Common myeloid progenitor, CD34-positive (primary cell): ENCODE measurements at regions not wholly inside any gene's neighbourhood (a gene's known extent, or its start where the extent isn't known, plus 50 kb on each side); places are given as distances from the start of the nearest gene placed in this dataset.

ENCODE experiments used
- CTCF ChIA-PET: fragments of 350-600 bp; sonication (Branson Sonifier 250); formaldehyde crosslinking; loops from one replicate; lab custom pipeline; 2021; ENCODE audit warnings: antibody characterized with exemption; lab: Charles Lee
- POLR2A ChIA-PET: fragments of 350-600 bp; sonication (Branson Sonifier 250); formaldehyde crosslinking; loops from one replicate; lab custom pipeline; 2021; ENCODE audit warnings: antibody characterized with exemption; lab: Charles Lee
- DNase-seq, 3 donors: peaks; one replicate each; pipeline versions ENCODE4 v3.0.0 to v3.0.0-alpha.2; 2013
- H3K27ac ChIP-seq, 2 experiments: 1 replicate in 1 of 2; 2 replicates in 1 of 2; pipeline ENCODE4 v1.7.0; 2013; ENCODE audit warnings: inconsistent platforms in 2 of 2, low read length in 2 of 2, mild to moderate bottlenecking in 2 of 2, low read depth in 1 of 2, moderate library complexity in 1 of 2; ENCODE audit not compliant: severe bottlenecking in 2 of 2, insufficient read depth in 1 of 2, poor library complexity in 1 of 2
- H3K27me3 ChIP-seq, 5 experiments: replicated peaks in 2 of 5; 1 replicate in 3 of 5; 2 replicates in 2 of 5; pipeline versions ENCODE4 v1.6.1 to v1.7.0; 2013; ENCODE audit warnings: low read length in 4 of 5, mild to moderate bottlenecking in 2 of 5, moderate library complexity in 2 of 5, inconsistent platforms in 1 of 5; ENCODE audit not compliant: insufficient read depth in 5 of 5, control insufficient read depth in 4 of 5
- H3K36me3 ChIP-seq, 4 experiments: 1 replicate in 2 of 4; 2 replicates in 2 of 4; pipeline versions ENCODE4 v1.6.1 to v1.7.0; 2013; ENCODE audit warnings: low read length in 3 of 4, control low read depth in 1 of 4, mild to moderate bottlenecking in 1 of 4; ENCODE audit not compliant: control insufficient read depth in 4 of 4, insufficient read depth in 4 of 4
- H3K4me1 ChIP-seq, 4 experiments: 1 replicate in 3 of 4; 2 replicates in 1 of 4; pipeline versions ENCODE4 v1.6.1 to v1.7.1; 2013; ENCODE audit warnings: low read length in 3 of 4, mild to moderate bottlenecking in 3 of 4, control low read depth in 1 of 4, inconsistent platforms in 1 of 4, moderate library complexity in 1 of 4; ENCODE audit not compliant: control insufficient read depth in 4 of 4, insufficient read depth in 4 of 4; ENCODE audit errors: control extremely low read depth in 1 of 4
- H3K4me3 ChIP-seq, 7 experiments: 1 replicate in 4 of 7; 2 replicates in 3 of 7; pipeline versions ENCODE4 v1.5.1 to v1.7.0; 2013; ENCODE audit warnings: mild to moderate bottlenecking in 7 of 7, low read length in 6 of 7, moderate library complexity in 6 of 7, inconsistent platforms in 2 of 7, low read depth in 2 of 7, control low read depth in 1 of 7; ENCODE audit not compliant: insufficient read depth in 4 of 7, control insufficient read depth in 1 of 7; ENCODE audit errors: extremely low read depth in 1 of 7
- H3K9me3 ChIP-seq, 5 experiments: 1 replicate in 4 of 5; 2 replicates in 1 of 5; pipeline versions ENCODE4 v1.6.1 to v1.7.1; 2013; ENCODE audit warnings: low read length in 4 of 5, mild to moderate bottlenecking in 2 of 5, inconsistent platforms in 1 of 5, low read depth in 1 of 5, moderate library complexity in 1 of 5; ENCODE audit not compliant: control insufficient read depth in 4 of 5, insufficient read depth in 2 of 5; ENCODE audit errors: control extremely low read depth in 1 of 5
- WGBS: methylation state at CpG from one replicate; pipeline ENCODE4 v1.1.5; 2013; ENCODE audit not compliant: insufficient coverage; 5-methylcytosine and 5-hydroxymethylcytosine counted together

- ChIA-PET CTCF (no interaction called here), POLR2A (no interaction called here)
- no peaks in the 10 kb centered on the region for H3K27me3 ChIP-seq
- no peaks in the 10 kb centered on the region for H3K4me1 ChIP-seq
- H3K9me3 ChIP-seq = no peaks in the 10 kb centered on the region
- DNase-seq = no peak
- H3K4me3 ChIP-seq = no peak overlapping the region
- 100% methylated on average over 1 of the region's 3 CpGs for WGBS
- no peak overlapping the region for H3K27ac ChIP-seq
- H3K36me3 ChIP-seq = no peaks in the 10 kb centered on the region
These were observed 674.2 kb downstream of the FAM181B start for GRCh38 chr11:82059505-82059904.

DNA sequence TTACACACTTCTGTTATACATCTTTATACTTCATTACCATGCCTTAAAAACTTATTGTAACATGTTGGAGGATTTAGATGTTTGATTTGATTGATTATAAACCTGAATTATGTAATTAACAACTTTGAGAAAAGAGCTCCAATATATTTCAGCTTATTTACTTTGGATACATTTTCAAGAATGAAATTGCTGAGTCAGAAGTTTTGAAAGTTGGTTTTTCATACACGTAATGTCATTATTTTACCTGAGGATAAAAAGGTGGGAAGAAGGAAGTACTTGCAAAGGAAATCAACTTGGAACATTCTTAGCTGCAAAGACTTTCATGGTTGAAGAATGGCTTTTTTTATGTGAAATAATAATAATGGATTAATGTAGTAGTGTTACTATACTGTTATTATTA, 677.2 kb downstream of the FAM181B start:
- Histone ChIP-seq H3K4me1 (no peaks in the 10 kb centered on the region), H3K9me3 (no peaks in the 10 kb centered on the region), H3K27me3 (no peaks in the 10 kb centered on the region), H3K36me3 (no peaks in the 10 kb centered on the region), H3K27ac (no peak overlapping the region), H3K4me3 (no peak overlapping the region)
- POLR2A ChIA-PET = no interaction called here
- no peak for DNase-seq
- no CpG with 5 or more reads among the region's 1 CpG for WGBS
- CTCF ChIA-PET = interaction anchor here (1.6 kb wide), 1 partner anchor 10 kb away, joined by 4 read pairs; no protein-coding TSS in a partner anchor

DNA sequence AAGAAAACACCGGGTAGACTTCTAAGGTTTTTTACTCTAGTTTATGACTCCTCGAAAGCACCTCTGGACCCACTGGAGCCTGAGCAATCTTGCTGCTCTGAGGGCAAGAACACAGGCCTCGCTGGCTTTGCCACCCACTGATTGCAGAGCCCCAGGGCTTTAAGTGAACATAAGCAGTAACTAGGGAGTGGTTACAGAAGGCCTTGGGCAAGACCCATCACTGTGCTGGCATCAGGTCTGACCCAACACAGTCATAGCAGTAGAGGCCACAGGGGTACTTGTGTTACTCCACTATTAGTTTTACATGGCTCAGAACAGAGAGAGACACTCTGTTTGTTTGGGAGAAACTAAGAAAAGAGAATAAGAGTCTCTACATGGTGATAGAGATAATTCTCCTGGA, 684.5 kb downstream of the FAM181B start:
- Histone ChIP-seq H3K4me1 (no peaks in the 10 kb centered on the region), H3K9me3 (peaks cover 0 to 3% (median 0%) of the 10 kb centered on the region in 5 experiments), H3K36me3 (no peaks in the 10 kb centered on the region), H3K4me3 (no peak overlapping the region), H3K27ac (no peak overlapping the region), H3K27me3 (no peaks in the 10 kb centered on the region)
- WGBS = 93% methylated on average over 3 of the region's 3 CpGs
- DNase-seq = no peak
- ChIA-PET POLR2A (no interaction called here), CTCF (no interaction called here)

GRCh38 chr11:82047200-82047599, 686.5 kb downstream of the FAM181B start:
- ChIA-PET POLR2A (no interaction called here), CTCF (no interaction called here)
- 100% methylated on average over 1 of the region's 1 CpG for WGBS
- Histone ChIP-seq H3K27me3 (no peaks in the 10 kb centered on the region), H3K27ac (no peak overlapping the region), H3K4me1 (no peaks in the 10 kb centered on the region), H3K36me3 (no peaks in the 10 kb centered on the region), H3K4me3 (no peak overlapping the region), H3K9me3 (peaks cover 0 to 3% (median 0%) of the 10 kb centered on the region in 5 experiments)
- no peak for DNase-seq

DNA sequence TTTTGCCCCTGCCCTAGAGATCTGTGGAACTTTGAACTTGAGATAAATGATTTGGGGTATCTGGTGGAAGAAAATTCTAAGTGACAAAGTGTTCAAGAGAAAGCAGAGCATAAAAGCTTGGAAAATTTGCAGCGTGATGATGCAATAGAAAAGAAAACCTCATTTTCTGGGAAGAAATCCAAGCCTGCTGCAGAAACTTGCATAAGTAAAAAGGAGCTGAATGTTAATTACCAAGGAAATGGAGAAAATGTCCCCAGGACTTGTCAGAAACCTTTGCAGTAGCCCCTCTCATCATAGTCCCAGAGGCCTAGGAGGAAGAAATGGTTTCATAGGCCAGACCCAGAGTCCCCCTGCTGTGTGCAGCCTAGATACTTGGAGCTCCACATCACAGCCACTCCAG, 686.9 kb downstream of the FAM181B start:
- Histone ChIP-seq H3K9me3 (peaks cover 0 to 3% (median 0%) of the 10 kb centered on the region in 5 experiments), H3K27ac (no peak overlapping the region), H3K4me1 (no peaks in the 10 kb centered on the region), H3K36me3 (no peaks in the 10 kb centered on the region), H3K27me3 (no peaks in the 10 kb centered on the region), H3K4me3 (no peak overlapping the region)
- WGBS = 100% methylated on average over 1 of the region's 1 CpG
- ChIA-PET CTCF (no interaction called here), POLR2A (no interaction called here)
- DNase-seq = no peak

GRCh38 chr11:82045748-82046457, 687.8 kb downstream of the FAM181B start:
- H3K27ac ChIP-seq = no peak overlapping the region
- H3K4me1 ChIP-seq = no peaks in the 10 kb centered on the region
- peaks cover 0 to 3% (median 0%) of the 10 kb centered on the region in 5 experiments for H3K9me3 ChIP-seq
- no peaks in the 10 kb centered on the region for H3K36me3 ChIP-seq
- H3K27me3 ChIP-seq = peaks cover 0 to 2% (median 0%) of the 10 kb centered on the region in 5 experiments
- DNase-seq = no peak
- no peak overlapping the region for H3K4me3 ChIP-seq
- ChIA-PET CTCF (no interaction called here), POLR2A (no interaction called here)
- 100% methylated on average over 1 of the region's 2 CpGs for WGBS

DNA sequence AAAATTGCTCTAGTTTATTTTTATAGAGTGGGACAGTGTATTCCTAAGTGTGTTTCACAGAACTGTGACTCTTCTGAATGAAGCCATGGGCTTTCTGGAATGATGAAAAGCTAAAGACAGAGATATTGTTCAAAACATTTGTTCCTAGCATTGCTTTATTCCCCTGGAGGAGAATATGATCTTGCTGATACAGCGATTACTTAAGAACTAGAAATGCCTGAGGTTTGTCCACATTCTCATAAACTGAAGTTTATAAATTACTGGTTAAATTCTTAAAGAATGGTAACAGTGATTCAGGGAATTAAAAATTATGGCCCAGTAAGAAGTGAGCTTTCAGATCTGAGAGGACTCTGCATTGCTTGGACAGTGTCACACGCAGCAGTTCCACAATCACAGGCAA, 690.3 kb downstream of the FAM181B start:
- peaks cover 0 to 2% (median 0%) of the 10 kb centered on the region in 5 experiments for H3K27me3 ChIP-seq
- POLR2A ChIA-PET = no interaction called here
- H3K27ac ChIP-seq = no peak overlapping the region
- H3K4me1 ChIP-seq = no peaks in the 10 kb centered on the region
- CTCF ChIA-PET = no interaction called here
- 100% methylated on average over 1 of the region's 2 CpGs for WGBS
- DNase-seq = no peak
- peaks cover 0 to 3% (median 0%) of the 10 kb centered on the region in 5 experiments for H3K9me3 ChIP-seq
- no peak overlapping the region for H3K4me3 ChIP-seq
- no peaks in the 10 kb centered on the region for H3K36me3 ChIP-seq
